Dermis microvascular lymphatic vessel endothelial cell (primary cell): ENCODE measurements at regions not wholly inside any gene's neighbourhood (a gene's known extent, or its start where the extent isn't known, plus 50 kb on each side); places are given as distances from the start of the nearest gene placed in this dataset.
"Not testable (repeated sequence)": the region's sequence is repeated elsewhere in the genome, so short reads cannot be mapped to it uniquely, and the experiment has no call there.

Experiments
- DNase-seq, 2 donors: peaks; one replicate each; pipeline versions ENCODE4 v3.0.0 to v3.0.0-alpha.2; 2010; ENCODE audit warnings: low read depth in 2 of 2

GRCh38 chr6:113680301-113680700 is 176.8 kb upstream of the MARCKS start:
- no peak for DNase-seq

- no peak for DNase-seq
These were observed 173.2 kb upstream of the MARCKS start for GRCh38 chr6:113683968-113684367.

DNA sequence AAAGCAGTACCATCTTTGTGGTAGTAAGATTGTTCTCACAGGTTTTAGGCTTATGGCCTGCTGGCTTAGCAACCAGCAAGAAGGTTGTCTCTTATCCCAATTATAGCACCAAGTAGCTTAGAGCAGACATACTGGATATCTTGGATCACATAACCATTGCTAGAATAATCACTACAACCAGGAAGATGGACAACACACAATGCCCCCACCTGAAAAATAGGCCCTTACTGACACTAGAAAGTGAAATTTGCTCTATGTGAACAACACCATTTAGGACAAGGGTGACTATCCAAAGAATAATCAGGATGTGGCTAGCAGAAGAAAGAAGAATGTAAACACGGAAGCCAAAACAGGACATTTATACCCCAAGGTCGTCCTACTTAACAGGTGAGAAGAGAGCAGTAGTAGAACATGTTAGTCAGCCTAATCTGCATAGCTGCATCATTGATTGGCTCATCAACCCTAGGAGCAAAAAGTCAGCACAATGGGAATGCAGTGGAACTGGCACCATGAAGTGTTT is 172.7 kb upstream of the MARCKS start:
- peak; percentile 29 to 59 for DNase-seq

- DNase-seq = no peak
These were observed 171.1 kb upstream of the MARCKS start for GRCh38 chr6:113686049-113686448.

DNA sequence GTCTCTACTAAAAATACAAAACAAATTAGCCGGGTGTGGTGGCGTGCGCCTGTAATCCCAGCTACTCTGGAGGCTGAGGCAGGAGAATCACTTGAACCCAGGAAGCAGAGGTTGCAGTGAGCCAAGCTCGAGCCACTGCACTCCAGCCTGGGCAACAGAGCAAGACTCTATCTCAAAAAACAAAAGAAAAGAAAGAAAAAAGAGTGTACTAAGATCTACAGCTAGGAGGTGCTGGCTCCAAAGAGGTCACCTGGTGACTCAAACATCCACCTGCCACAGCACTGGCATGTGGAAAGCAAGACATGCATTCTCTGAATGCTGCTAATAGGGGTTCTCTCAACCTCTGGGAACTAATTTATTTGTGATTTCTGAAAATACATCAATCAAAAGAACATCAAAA is 167.5 kb upstream of the MARCKS start:
- not testable (repeated sequence) for DNase-seq

- peak in 1 of 2 donors; percentile 79 for DNase-seq
These were observed 166.6 kb upstream of the MARCKS start for GRCh38 chr6:113690281-113691259.

- no peak for DNase-seq
These were observed 165.9 kb upstream of the MARCKS start for GRCh38 chr6:113691260-113691656.

DNA sequence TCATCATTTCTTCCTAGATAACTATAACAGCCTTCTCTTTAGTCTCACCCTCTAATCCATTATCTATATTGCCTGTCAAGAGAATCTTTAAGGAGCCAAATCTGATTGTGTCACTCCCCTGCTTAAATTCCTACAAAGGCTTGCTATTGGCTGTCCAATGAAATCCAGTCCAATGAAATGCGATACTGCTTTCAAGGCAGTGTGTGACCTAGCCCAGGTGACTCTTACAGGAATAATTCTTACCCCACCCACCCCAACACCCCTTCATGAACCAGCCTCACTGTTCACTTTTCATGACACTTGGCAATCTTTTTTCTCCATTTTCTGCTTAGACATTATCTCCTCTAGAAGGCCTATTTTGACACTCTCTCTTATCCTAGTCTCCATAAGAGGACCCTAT is 163.3 kb upstream of the MARCKS start:
- no peak for DNase-seq

DNA sequence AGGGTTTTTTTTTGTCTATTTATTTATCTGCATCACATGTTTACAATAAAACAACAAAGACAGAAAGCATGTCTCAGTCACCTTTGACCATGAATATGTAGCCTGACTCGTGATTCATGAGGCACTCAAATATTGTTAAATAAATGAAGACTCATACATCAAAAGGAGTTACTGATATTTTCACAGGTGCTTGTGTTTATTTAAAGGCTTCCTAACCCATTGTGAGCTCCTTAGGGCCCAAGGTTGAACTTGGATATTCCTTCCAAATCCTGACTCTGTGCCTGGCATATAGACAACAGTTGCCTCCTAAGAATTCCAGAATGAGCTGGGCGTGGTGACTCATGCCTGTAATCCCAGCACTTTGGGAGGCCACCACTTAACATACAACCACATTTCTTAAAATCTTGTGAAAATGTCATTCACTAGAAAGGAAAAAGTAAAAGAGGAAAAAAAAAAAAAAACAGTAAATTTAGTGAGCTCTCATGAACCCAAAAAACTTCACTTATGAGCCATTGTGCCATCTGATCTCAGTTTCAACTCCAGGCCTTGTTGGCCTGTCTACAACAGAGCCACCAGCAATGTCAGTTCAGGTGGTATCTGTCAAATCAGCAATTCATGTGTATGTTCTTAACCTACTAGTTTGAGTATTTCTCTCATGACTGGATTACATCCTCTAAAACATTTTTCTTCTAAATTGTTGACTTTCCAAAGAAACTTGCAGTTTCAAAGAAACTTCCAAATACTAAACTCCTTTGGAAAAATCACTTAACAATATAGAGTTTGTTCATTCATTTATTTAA is 162.7 kb upstream of the MARCKS start:
- DNase-seq = no peak

- DNase-seq = no peak
These were observed 161.6 kb upstream of the MARCKS start for GRCh38 chr6:113695516-113695915.

GRCh38 chr6:113696960-113697359 is 160.2 kb upstream of the MARCKS start:
- no peak for DNase-seq

DNA sequence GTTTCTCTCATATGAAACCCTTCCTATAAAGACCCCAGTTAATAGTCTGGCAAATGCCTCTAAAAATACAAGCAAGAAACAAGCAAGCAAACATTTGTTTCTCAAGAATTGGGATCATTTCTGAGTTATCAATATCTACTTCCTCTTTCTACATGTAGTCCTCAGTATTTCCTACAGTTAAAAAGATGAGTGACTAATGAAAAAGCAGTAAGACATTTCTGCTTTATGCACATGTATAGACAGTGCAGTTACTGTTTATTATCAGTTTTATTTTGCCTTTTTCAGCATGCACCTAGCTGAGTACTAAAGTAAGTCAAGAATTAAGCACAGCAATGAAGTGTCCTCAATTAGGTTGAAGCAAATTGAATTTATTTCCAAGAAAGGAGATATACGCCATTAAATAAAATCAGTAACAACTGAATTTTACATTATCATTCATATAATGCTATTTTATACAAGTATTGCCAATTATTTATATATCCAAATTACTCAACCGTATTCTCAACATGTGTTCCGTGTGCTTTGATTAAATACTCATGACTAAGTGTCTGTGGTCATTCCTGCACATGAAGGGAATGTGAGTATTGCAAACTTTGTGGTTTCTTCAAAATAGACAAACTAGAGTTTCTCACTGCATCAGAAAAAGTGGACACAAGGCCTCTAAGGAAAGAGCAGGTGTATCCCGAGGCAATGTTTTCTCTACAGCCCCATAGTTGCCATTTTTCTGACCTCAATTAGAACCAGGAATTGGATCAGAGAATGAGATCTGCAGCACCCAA is 159.3 kb upstream of the MARCKS start:
- DNase-seq = no peak

DNA sequence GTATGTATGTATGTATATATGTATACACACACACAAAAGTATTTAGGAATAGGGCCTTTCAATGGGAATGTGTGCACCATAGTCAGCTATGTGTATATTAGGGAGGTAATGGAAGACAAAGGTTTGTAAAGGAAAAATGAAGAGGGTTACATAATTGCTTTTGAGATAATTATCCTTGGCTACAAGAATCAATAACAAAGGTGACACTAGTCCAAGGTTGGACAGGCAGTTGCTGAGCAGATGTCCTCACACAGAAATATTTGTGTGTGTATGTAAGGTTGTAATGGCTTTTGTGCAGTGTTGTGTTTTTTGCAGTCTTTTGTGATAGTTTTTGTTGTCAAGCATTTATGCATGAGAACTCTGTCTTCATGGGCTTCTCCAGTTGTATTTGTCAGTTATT is 157.9 kb upstream of the MARCKS start:
- DNase-seq = no peak

GRCh38 chr6:113701552-113702254 is 155.4 kb upstream of the MARCKS start:
- DNase-seq = peak; percentile 43 to 58

- DNase-seq = no peak
These were observed 150.0 kb upstream of the MARCKS start for GRCh38 chr6:113707194-113707593.

DNA sequence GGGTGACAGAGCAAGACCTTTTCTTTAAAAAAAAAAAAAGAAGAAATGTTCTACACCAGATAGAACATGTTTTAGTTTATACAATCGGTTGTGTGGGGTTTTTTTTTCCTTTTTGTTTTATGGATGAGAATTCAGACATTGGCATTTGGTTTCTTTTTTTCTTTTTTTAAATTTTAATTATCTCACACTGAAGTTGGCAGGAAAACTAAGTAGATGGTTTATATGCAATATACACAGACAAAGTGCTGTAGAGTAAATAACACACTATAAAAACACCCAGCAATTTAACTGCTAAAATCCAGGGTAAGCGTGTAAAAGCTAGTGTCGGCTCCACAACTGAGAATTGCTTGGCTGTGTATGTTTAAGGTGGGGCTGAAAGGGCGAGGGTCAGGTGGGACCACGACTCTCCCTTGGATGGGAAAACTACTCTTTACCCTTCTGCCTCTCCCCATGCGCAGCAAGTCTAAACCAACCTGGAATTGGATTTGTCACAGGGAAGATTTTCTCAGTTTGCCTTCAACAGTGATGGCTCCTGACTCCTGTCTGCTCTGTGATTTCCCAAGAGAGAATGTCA is 147.1 kb upstream of the MARCKS start:
- no peak for DNase-seq

- DNase-seq = no peak
These were observed 143.5 kb upstream of the MARCKS start for GRCh38 chr6:113713665-113714064.

DNA sequence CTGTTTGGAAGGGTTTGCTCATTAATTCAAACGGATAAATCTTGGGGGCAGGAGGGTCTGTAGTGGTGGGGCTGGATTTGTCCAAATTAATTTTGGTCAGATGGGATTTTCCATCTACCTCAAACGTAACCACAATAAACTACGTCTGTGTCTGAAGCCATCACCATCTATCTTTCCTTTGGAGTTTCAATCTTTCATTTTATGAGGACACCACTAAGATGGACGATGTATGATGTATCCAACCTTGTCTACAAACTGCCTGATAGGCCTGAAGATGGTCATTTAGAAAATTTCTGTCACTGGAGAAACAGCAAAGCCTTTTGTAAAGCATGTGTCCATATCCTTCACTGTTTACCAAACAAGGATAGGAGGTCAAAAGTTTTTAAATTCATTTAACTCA is 138.6 kb upstream of the MARCKS start:
- no peak for DNase-seq

- DNase-seq = no peak
These were observed 138.1 kb upstream of the MARCKS start for GRCh38 chr6:113719064-113719463.

GRCh38 chr6:113719545-113719944 is 137.6 kb upstream of the MARCKS start:
- DNase-seq = no peak
